ENCODE measurements at regions not wholly inside any gene's neighbourhood (a gene's known extent, or its start where the extent isn't known, plus 50 kb on each side); places are given as distances from the start of the nearest gene placed in this dataset.

- Histone ChIP-seq H4K8ac (ENCODE audit: extremely low read depth, insufficient read depth, low read length) (peak overlapping the region; percentile 51; the same call in 1 of the 2 replicates), H2BK120ac (replicated peaks; ENCODE audit: low read depth, low read length) (no peak overlapping the region), H3K9ac (replicated peaks in 1 of 4; ENCODE audit: extremely low read depth in 1 of 4, low read depth in 3 of 4, low read length in 3 of 4) (no peak overlapping the region), H3K4me3 (ENCODE audit: extremely low read depth in 1 of 4, insufficient read depth in 2 of 4, low read depth in 3 of 4, low read length in 4 of 4) (no peak overlapping the region), H4K5ac (ENCODE audit: insufficient read length, low read depth, low read length) (no peak overlapping the region), H3K79me1 (ENCODE audit: low read depth, low read length) (no peaks in the 10 kb centered on the region), H3K4me2 (ENCODE audit: insufficient read depth in 1 of 2, low read depth in 2 of 2, low read length in 2 of 2) (no peak overlapping the region), H2BK20ac (ENCODE audit: low read length) (no peak overlapping the region), H3K4ac (replicated peaks; ENCODE audit: insufficient read length, low read depth, low read length) (no peak overlapping the region), H3K36me3 (ENCODE audit: control insufficient read depth in 2 of 4, insufficient read depth in 4 of 4, low read length in 3 of 4) (no peaks in the 10 kb centered on the region), H3K14ac (ENCODE audit: insufficient read length) (no peak overlapping the region), H4K91ac (replicated peaks; ENCODE audit: insufficient read length, low read length) (no peak overlapping the region), H3K9me3 (ENCODE audit: insufficient read depth in 2 of 2, low read depth in 1 of 2, low read length in 1 of 2) (no peaks in the 10 kb centered on the region), H2AFZ (ENCODE audit: low read length) (no peak overlapping the region), H3K18ac (ENCODE audit: extremely low read depth, low read length) (no peak overlapping the region), H3K23me2 (ENCODE audit: low read depth, low read length) (no peaks in the 10 kb centered on the region), H2BK15ac (ENCODE audit: low read length) (no peak overlapping the region), H3K27me3 (replicated peaks in 1 of 4; ENCODE audit: control insufficient read depth in 3 of 4, extremely low read depth in 1 of 4, insufficient read depth in 3 of 4, low read length in 3 of 4) (no peaks in the 10 kb centered on the region), H3K23ac (ENCODE audit: insufficient read length) (no peak overlapping the region), H3K27ac (ENCODE audit: low read depth, low read length) (no peak overlapping the region), H3K79me2 (ENCODE audit: control insufficient read depth in 1 of 2, insufficient read depth in 2 of 2, low read length in 2 of 2) (no peaks in the 10 kb centered on the region), H4K20me1 (replicated peaks in 1 of 2; ENCODE audit: control insufficient read depth in 1 of 2, insufficient read depth in 2 of 2, low read length in 2 of 2) (no peaks in the 10 kb centered on the region), H2BK5ac (ENCODE audit: low read depth, low read length) (no peak overlapping the region), H2AK5ac (ENCODE audit: low read depth, low read length) (no peak overlapping the region), H3K4me1 (replicated peaks in 1 of 4; ENCODE audit: control insufficient read depth in 3 of 4, insufficient read depth in 4 of 4, low read length in 3 of 4) (no peaks in the 10 kb centered on the region), H2BK12ac (ENCODE audit: low read depth, low read length) (no peak overlapping the region), H3K56ac (replicated peaks; ENCODE audit: insufficient read length, low read depth, low read length) (no peak overlapping the region)
- POLR2A ChIA-PET (ENCODE audit: partially characterized antibody), result no interaction called here
- CTCF ChIA-PET (ENCODE audit: partially characterized antibody), result interaction anchor here (0.8 to 1.3 kb wide), 3 partner anchors 9 to 391 kb away, joined by 3 read pairs; no protein-coding TSS in a partner anchor
- no peak for FAIRE-seq
- 90% methylated on average over 11 of the region's 16 CpGs; no CpG with 5 or more reads in 1 of the 2 experiments for WGBS, 2 experiments (ENCODE audit: extremely low coverage in 1 of 2, insufficient coverage in 1 of 2, insufficient read length in 1 of 2, insufficient replicate concordance in 2 of 2, low coverage in 1 of 2, low lambda C conversion rate in 2 of 2, missing lambda C conversion rate in 1 of 2)
- TF ChIP-seq RAD21 (IDR thresholded peaks at IDR 0.05 in 1 of 2, conservative IDR thresholded peaks at IDR 0.05 in 1 of 2; ENCODE audit: low read depth in 2 of 2, low read length in 2 of 2) (peak; percentile 32 to 45; a peak in 3 of 4 replicates), CTCF (IDR thresholded peaks at IDR 0.05; ENCODE audit: control extremely low read depth in 1 of 3, insufficient read depth in 1 of 3, low read depth in 1 of 3, low read length in 3 of 3) (peak; percentile 10 to 41 (median 23); a peak in 2 of 4 replicates), E2F6 (IDR thresholded peaks at IDR 0.05) (no peak)
- DNase-seq (ENCODE audit: low read depth in 1 of 2, low spot score in 2 of 2), result peak in 1 of 2 experiments; percentile 46
Observed at GRCh38 chr5:98121036-98121936, 652.2 kb upstream of the RGMB start.

Measured in H1 (cell line).